Skeletal muscle tissue (tissue), 3 donors: ENCODE measurements at regions not wholly inside any gene's neighbourhood (a gene's known extent, or its start where the extent isn't known, plus 50 kb on each side); places are given as distances from the start of the nearest gene placed in this dataset.

ENCODE experiments used
- H3K27ac ChIP-seq: one replicate; pipeline ENCODE4 v1.7.0; 2013; ENCODE audit warnings: mild to moderate bottlenecking, low read depth, low read length, inconsistent platforms
- H3K27me3 ChIP-seq, 3 donors: one replicate each; pipeline ENCODE4 v1.7.0; 2013; ENCODE audit warnings: low read length in 3 of 3; ENCODE audit not compliant: control insufficient read depth in 3 of 3, insufficient read depth in 3 of 3
- H3K36me3 ChIP-seq, 3 donors: one replicate each; pipeline ENCODE4 v1.7.0; 2013; ENCODE audit warnings: low read length in 3 of 3; ENCODE audit not compliant: control insufficient read depth in 3 of 3, insufficient read depth in 3 of 3
- H3K4me1 ChIP-seq, 3 donors: one replicate each; pipeline ENCODE4 v1.7.0; 2013; ENCODE audit warnings: low read length in 3 of 3, mild to moderate bottlenecking in 3 of 3; ENCODE audit not compliant: control insufficient read depth in 3 of 3, insufficient read depth in 3 of 3
- H3K4me3 ChIP-seq, 3 donors: one replicate each; pipeline ENCODE4 v1.7.0; 2013; ENCODE audit warnings: low read length in 3 of 3
- H3K9ac ChIP-seq, 3 donors: one replicate each; pipeline ENCODE4 v1.7.0; 2013; ENCODE audit warnings: low read length in 3 of 3, mild to moderate bottlenecking in 3 of 3, moderate library complexity in 2 of 3, low read depth in 1 of 3
- H3K9me3 ChIP-seq, 3 donors: one replicate each; pipeline ENCODE4 v1.7.0; 2013; ENCODE audit warnings: low read length in 3 of 3; ENCODE audit not compliant: control insufficient read depth in 3 of 3
- donor health status: Osteomylitis.

- Histone ChIP-seq H3K4me1 (no peaks in the 10 kb centered on the region), H3K27me3 (peaks cover 0 to 7% (median 4%) of the 10 kb centered on the region in 3 donors), H3K4me3 (no peak overlapping the region), H3K36me3 (no peaks in the 10 kb centered on the region), H3K27ac (no peak overlapping the region), H3K9ac (no peak overlapping the region), H3K9me3 (no peaks in the 10 kb centered on the region)
These were observed 292.1 kb upstream of the CDH4 start for GRCh38 chr20:60959971-60960370.

- no peak overlapping the region for H3K4me3 ChIP-seq
- no peak overlapping the region for H3K9ac ChIP-seq
- H3K27ac ChIP-seq: no peak overlapping the region
- H3K9me3 ChIP-seq: no peaks in the 10 kb centered on the region
- H3K4me1 ChIP-seq: no peaks in the 10 kb centered on the region
- H3K27me3 ChIP-seq: peaks cover 0 to 7% (median 4%) of the 10 kb centered on the region in 3 donors
- H3K36me3 ChIP-seq: no peaks in the 10 kb centered on the region
These were observed 291.6 kb upstream of the CDH4 start for GRCh38 chr20:60960500-60960899.

- Histone ChIP-seq H3K4me1 (no peaks in the 10 kb centered on the region), H3K9me3 (no peaks in the 10 kb centered on the region), H3K4me3 (no peak overlapping the region), H3K27me3 (peaks cover 0 to 7% (median 4%) of the 10 kb centered on the region in 3 donors), H3K27ac (no peak overlapping the region), H3K36me3 (no peaks in the 10 kb centered on the region), H3K9ac (no peak overlapping the region)
These were observed 290.5 kb upstream of the CDH4 start for GRCh38 chr20:60961551-60961950.

GRCh38 chr20:60962367-60963045 lies 289.6 kb upstream of the CDH4 start:
- H3K9ac ChIP-seq: no peak overlapping the region
- H3K9me3 ChIP-seq: no peaks in the 10 kb centered on the region
- no peaks in the 10 kb centered on the region for H3K4me1 ChIP-seq
- peaks cover 0 to 7% (median 4%) of the 10 kb centered on the region in 3 donors for H3K27me3 ChIP-seq
- no peak overlapping the region for H3K4me3 ChIP-seq
- H3K36me3 ChIP-seq: no peaks in the 10 kb centered on the region
- no peak overlapping the region for H3K27ac ChIP-seq

- Histone ChIP-seq H3K9me3 (no peaks in the 10 kb centered on the region), H3K27ac (no peak overlapping the region), H3K36me3 (no peaks in the 10 kb centered on the region), H3K27me3 (peaks cover 0 to 7% (median 4%) of the 10 kb centered on the region in 3 donors), H3K4me3 (no peak overlapping the region), H3K9ac (no peak overlapping the region), H3K4me1 (no peaks in the 10 kb centered on the region)
These were observed 288.9 kb upstream of the CDH4 start for GRCh38 chr20:60963146-60963545.

GRCh38 chr20:60964911-60965310 lies 287.1 kb upstream of the CDH4 start:
- no peaks in the 10 kb centered on the region for H3K9me3 ChIP-seq
- H3K27me3 ChIP-seq: peaks cover 0 to 8% (median 0%) of the 10 kb centered on the region in 3 donors
- no peak overlapping the region for H3K4me3 ChIP-seq
- no peak overlapping the region for H3K27ac ChIP-seq
- H3K36me3 ChIP-seq: no peaks in the 10 kb centered on the region
- no peak overlapping the region for H3K9ac ChIP-seq
- no peaks in the 10 kb centered on the region for H3K4me1 ChIP-seq

- no peak overlapping the region for H3K27ac ChIP-seq
- H3K4me3 ChIP-seq: no peak overlapping the region
- H3K27me3 ChIP-seq: peaks cover 0 to 6% (median 0%) of the 10 kb centered on the region in 3 donors
- H3K4me1 ChIP-seq: no peaks in the 10 kb centered on the region
- H3K36me3 ChIP-seq: no peaks in the 10 kb centered on the region
- H3K9ac ChIP-seq: no peak overlapping the region
- no peaks in the 10 kb centered on the region for H3K9me3 ChIP-seq
These were observed 286.0 kb upstream of the CDH4 start for GRCh38 chr20:60966031-60966430.

GRCh38 chr20:60966766-60967165 lies 285.3 kb upstream of the CDH4 start:
- Histone ChIP-seq H3K27me3 (peaks cover 0 to 6% (median 0%) of the 10 kb centered on the region in 3 donors), H3K9ac (no peak overlapping the region), H3K4me3 (no peak overlapping the region), H3K36me3 (no peaks in the 10 kb centered on the region), H3K4me1 (no peaks in the 10 kb centered on the region), H3K27ac (no peak overlapping the region), H3K9me3 (no peaks in the 10 kb centered on the region)

- no peaks in the 10 kb centered on the region for H3K4me1 ChIP-seq
- no peak overlapping the region for H3K4me3 ChIP-seq
- no peaks in the 10 kb centered on the region for H3K36me3 ChIP-seq
- peaks cover 0 to 6% (median 0%) of the 10 kb centered on the region in 3 donors for H3K27me3 ChIP-seq
- no peak overlapping the region for H3K9ac ChIP-seq
- no peak overlapping the region for H3K27ac ChIP-seq
- H3K9me3 ChIP-seq: no peaks in the 10 kb centered on the region
These were observed 284.4 kb upstream of the CDH4 start for GRCh38 chr20:60967431-60968316.
